Karpas-422 (cell line): ENCODE measurements at regions not wholly inside any gene's neighbourhood (a gene's known extent, or its start where the extent isn't known, plus 50 kb on each side); places are given as distances from the start of the nearest gene placed in this dataset.

Experiments
- DNase-seq: peaks from one replicate; pipeline ENCODE4 v3.0.0-alpha.2; 2015
- H2AFZ ChIP-seq: fragments of 200-600 bp; sonication (generic); 2 replicates; pipeline ENCODE4 v1.6.1; 2014; ENCODE audit warnings: antibody characterized with exemption, low read length, mixed read lengths
- H3K27ac ChIP-seq: fragments of 200-600 bp; sonication (generic); 2 replicates; pipeline ENCODE4 v1.5.1; 2014; ENCODE audit warnings: mild to moderate bottlenecking, low read length, moderate library complexity
- H3K27me3 ChIP-seq: fragments of 200-600 bp; sonication (generic); 2 replicates; pipeline ENCODE4 v1.6.1; 2014; ENCODE audit warnings: low read length, mixed read lengths
- H3K36me3 ChIP-seq: fragments of 200-600 bp; sonication (generic); 2 replicates; pipeline ENCODE4 v1.6.1; 2014; ENCODE audit warnings: low read length, mixed read lengths; ENCODE audit not compliant: insufficient read depth
- H3K4me1 ChIP-seq: fragments of 200-600 bp; sonication (generic); 2 replicates; pipeline ENCODE4 v1.6.1; 2014; ENCODE audit warnings: mild to moderate bottlenecking, low read length, mixed read lengths
- H3K4me2 ChIP-seq: fragments of 200-600 bp; sonication (generic); 2 replicates; pipeline ENCODE4 v1.6.1; 2014; ENCODE audit warnings: low read length, low read depth, mild to moderate bottlenecking; ENCODE audit not compliant: poor library complexity, severe bottlenecking
- H3K4me3 ChIP-seq: fragments of 200-600 bp; sonication (generic); 2 replicates; pipeline ENCODE4 v1.5.1; 2014; ENCODE audit warnings: mild to moderate bottlenecking, antibody characterized with exemption, low read length, mixed read lengths
- H3K79me2 ChIP-seq: fragments of 200-600 bp; sonication (generic); 2 replicates; pipeline ENCODE4 v1.6.1; 2014; ENCODE audit warnings: mild to moderate bottlenecking, low read length, mixed read lengths
- H3K9ac ChIP-seq: fragments of 200-600 bp; sonication (generic); 2 replicates; pipeline ENCODE4 v1.6.0; 2014; ENCODE audit warnings: low read length
- H3K9me2 ChIP-seq: fragments of 200-600 bp; sonication (generic), shearing (Covaris generic); replicated peaks from 2 replicates; pipeline ENCODE4 v1.6.0; 2014; ENCODE audit warnings: mild to moderate bottlenecking, low read length, moderate library complexity; ENCODE audit not compliant: insufficient read depth
- H3K9me3 ChIP-seq: fragments of 300-700, 200-600 bp; sonication (generic); 2 replicates; pipeline ENCODE4 v1.6.1; 2014; ENCODE audit warnings: low read length, mixed read lengths
- H4K20me1 ChIP-seq: fragments of 200-600 bp; sonication (generic); 2 replicates; pipeline ENCODE4 v1.6.1; 2014; ENCODE audit warnings: mild to moderate bottlenecking, antibody characterized with exemption, low read length, low read depth; ENCODE audit not compliant: insufficient read depth

DNA sequence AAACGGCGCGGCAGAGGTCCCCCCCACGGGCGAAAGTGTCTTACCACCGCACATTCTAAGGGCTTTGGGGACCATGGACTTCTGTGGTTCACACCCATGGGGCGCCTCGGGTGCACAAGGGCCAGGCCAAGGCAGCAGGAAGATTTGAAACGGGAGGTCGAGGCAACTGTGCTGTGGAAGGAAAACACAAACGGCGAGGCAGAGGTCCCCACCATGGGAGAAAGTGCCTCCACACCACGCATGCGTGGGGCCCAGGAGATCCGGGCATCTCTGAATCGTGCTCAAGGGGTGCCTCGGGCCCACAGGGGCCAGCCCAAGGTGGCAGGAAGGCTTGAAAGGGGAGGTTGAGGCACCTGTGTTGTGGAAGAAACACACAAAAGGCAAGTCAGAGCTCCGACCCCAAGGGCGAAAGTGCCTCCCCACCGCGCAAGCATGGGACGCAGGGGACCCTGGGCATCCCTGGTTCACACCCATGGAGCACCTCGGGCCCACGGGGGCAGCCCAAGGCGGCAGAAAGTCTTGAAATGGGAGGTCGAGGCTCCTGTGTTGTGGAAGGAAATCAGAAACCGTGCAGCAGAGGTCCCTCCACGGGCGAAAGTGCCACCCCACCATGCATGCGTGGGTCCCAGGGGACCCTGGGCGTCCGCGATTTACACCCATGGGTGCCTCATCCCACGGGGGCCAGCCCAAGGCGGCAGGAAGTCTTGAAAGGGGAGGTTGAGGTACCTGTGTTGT is 371.0 kb downstream of the ALG10 start:
- peaks cover 6% of the 10 kb centered on the region; the same call in 1 of the 2 replicates for H3K9me3 ChIP-seq

DNA sequence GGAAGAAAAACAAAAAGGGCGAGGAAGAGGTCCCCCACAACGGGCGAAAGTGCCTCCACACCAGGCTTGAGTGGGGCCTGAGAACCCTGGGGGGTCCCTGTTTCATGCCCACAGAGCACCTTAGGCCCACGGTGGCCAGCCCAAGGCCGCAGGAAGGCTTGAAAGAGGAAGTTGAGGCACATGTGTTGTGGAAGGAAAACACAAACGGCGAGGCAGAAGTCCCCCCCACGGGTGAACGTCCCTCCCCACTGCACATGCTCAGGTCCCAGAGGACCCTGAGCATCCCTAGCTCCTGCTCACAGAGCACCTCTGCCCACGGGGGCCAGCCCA is 371.5 kb downstream of the ALG10 start:
- Histone ChIP-seq H3K36me3 (no peaks in the 10 kb centered on the region), H3K27ac (no peak overlapping the region), H3K4me2 (no peak overlapping the region), H3K4me3 (no peak overlapping the region), H3K4me1 (no peaks in the 10 kb centered on the region), H3K9me3 (peaks cover 6% of the 10 kb centered on the region; the same call in 1 of the 2 replicates), H3K79me2 (no peaks in the 10 kb centered on the region), H4K20me1 (no peaks in the 10 kb centered on the region), H3K9me2 (no peaks in the 10 kb centered on the region), H3K9ac (no peak overlapping the region), H2AFZ (no peak overlapping the region), H3K27me3 (no peaks in the 10 kb centered on the region)
- no peak for DNase-seq

More for the DNA sequence above, 371.0 kb downstream of the ALG10 start:
- Histone ChIP-seq H3K27me3 (no peaks in the 10 kb centered on the region), H3K36me3 (no peaks in the 10 kb centered on the region), H3K27ac (no peak overlapping the region), H3K9me2 (no peaks in the 10 kb centered on the region), H3K9ac (no peak overlapping the region), H3K4me3 (no peak overlapping the region), H2AFZ (no peak overlapping the region), H3K4me2 (no peak overlapping the region), H3K4me1 (no peaks in the 10 kb centered on the region), H4K20me1 (no peaks in the 10 kb centered on the region), H3K79me2 (no peaks in the 10 kb centered on the region)
- DNase-seq: no peak

DNA sequence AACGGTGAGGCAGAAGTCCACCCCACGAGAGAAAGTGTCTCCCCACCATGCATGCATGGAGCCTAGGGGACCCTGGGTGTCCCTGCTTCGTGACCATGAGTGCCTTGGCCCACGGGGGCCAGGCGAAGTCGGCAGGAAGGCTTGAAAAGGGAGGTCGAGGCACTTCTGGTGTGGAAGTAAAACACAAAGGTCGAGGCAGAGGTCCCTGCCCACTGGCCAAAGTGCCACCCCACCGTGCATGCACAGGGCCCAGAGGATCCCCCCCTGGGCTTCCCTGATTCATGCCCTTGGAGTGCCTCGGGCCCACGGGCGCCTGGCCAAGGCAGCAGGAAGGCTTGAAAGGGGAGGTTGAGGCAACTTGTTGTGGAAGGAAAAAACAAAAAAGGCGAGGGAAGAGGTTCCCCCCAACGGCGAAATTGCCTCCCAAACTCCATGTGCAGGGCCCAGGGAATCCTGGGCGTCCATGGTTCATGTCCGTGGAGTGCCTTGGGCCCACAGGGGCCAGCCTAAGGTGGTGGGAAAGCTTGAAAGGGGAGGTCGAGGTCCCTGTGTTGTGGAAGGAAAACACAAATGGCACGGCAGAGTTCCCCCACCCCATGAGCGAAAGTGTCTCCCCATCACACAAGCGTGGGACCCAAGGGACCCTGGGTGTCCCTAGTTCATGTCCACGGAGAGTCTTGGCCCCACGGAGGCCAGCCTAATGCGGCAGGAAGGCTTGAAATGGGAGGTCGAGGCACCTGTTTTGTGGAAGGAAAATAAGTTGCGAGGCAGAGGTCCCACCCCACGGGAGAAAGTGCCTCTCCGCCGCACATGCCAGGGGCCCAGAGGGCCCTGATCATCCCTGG is 372.1 kb downstream of the ALG10 start:
- Histone ChIP-seq H3K9me3 (peaks cover 6% of the 10 kb centered on the region; the same call in 1 of the 2 replicates), H3K4me2 (no peak overlapping the region), H3K36me3 (no peaks in the 10 kb centered on the region), H2AFZ (no peak overlapping the region), H3K9ac (no peak overlapping the region), H3K9me2 (no peaks in the 10 kb centered on the region), H3K4me1 (no peaks in the 10 kb centered on the region), H3K27ac (no peak overlapping the region), H3K79me2 (no peaks in the 10 kb centered on the region), H4K20me1 (no peaks in the 10 kb centered on the region), H3K4me3 (no peak overlapping the region), H3K27me3 (no peaks in the 10 kb centered on the region)
- no peak for DNase-seq

DNA sequence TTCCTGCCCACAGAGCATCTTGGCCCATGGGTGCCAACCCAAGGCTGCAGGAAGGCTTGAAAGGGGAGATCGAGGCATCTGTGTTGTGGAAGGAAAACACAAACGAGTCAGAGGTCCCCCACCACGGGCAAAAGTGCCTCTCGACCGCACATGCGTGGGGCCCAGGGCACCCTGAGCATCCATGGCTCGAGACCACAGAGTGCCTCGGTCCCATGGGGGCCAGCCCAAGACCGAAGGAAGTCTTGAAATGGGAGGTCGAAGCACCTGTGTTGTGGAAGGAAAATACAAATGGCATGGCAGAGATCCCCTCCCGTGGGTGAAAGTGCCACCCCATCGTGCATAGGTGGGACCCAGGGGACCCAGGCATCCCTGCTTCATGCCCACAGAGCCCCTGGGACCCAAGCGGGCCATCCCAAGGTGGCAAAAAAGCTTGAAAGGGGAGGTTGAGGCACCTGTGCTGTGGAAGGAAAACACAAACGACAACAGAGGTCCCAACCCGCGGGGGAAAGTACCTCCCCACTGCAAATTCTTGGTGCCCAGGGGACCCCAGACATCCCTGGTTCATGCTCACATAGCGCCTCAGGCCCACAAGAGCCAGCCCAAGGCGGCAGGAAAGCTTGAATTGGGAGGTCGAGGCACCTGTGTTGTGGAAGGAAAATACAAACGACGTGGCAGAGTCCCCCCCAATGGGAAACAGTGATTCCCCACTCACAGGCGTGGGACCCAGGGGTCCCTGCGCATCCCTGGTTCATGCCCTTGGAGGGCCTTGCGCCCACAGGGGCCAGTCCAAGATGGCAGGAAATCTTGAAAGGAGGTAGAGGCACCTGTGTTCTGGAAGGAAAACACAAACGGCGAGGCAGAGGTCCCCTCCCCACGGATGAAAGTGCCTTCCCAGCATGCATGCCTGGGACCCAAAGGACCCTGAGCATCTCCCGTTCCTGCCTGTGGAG is 373.0 kb downstream of the ALG10 start:
- no peaks in the 10 kb centered on the region for H3K9me2 ChIP-seq
- H3K79me2 ChIP-seq: no peaks in the 10 kb centered on the region
- H3K36me3 ChIP-seq: no peaks in the 10 kb centered on the region
- H3K9me3 ChIP-seq: peaks cover 12% of the 10 kb centered on the region; the same call in 1 of the 2 replicates
- H3K27ac ChIP-seq: no peak overlapping the region
- no peak overlapping the region for H3K9ac ChIP-seq
- H2AFZ ChIP-seq: no peak overlapping the region
- H3K4me1 ChIP-seq: no peaks in the 10 kb centered on the region
- no peaks in the 10 kb centered on the region for H3K27me3 ChIP-seq
- H3K4me2 ChIP-seq: no peak overlapping the region
- no peak for DNase-seq
- H3K4me3 ChIP-seq: no peak overlapping the region
- no peaks in the 10 kb centered on the region for H4K20me1 ChIP-seq

DNA sequence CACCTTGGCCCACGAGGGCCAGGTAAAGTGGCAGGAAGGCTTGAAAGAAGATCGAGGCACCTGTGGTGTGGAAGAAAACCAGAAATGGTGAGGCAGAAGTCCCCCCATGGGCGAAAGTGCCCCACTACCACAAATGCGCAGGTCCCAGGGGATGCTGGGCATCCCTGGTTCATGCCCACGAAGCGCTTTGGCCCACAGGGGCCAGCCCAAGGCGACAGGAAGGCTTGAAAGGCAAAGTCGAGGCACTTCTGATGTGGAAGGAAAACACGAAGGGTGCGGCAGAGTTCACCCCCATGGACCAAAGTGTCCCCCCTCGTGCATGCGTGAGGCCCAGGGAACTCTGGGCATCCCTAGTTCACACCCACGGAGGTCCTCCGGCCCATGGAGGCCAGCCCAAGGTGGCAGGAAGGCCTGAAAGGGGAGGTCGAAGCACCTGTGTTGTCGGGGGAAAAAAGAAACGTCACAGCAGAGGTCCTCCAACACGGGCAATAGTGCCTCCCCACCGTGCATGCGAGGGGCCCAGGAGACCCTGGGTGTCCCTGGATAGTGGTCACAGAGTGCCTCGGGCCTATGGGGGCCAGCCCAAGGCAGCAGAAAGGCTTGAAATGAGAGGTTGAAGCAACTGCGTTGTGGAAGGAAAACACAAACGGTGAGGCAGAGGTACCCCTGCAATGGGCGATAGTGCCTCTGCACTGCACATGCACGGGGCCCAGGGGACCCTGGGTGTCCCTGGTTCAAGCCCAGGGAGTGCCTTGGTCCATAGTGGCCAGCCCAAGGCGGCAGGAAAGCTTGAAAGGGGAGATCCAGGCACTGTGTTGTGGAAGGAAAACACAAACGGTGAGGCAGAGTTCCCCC is 373.9 kb downstream of the ALG10 start:
- H2AFZ ChIP-seq: no peak overlapping the region
- H3K27ac ChIP-seq: no peak overlapping the region
- H3K27me3 ChIP-seq: no peaks in the 10 kb centered on the region
- no peak overlapping the region for H3K4me3 ChIP-seq
- peaks cover 16% of the 10 kb centered on the region; the same call in 1 of the 2 replicates for H3K9me3 ChIP-seq
- DNase-seq: no peak
- H4K20me1 ChIP-seq: no peaks in the 10 kb centered on the region
- H3K4me2 ChIP-seq: no peak overlapping the region
- no peaks in the 10 kb centered on the region for H3K9me2 ChIP-seq
- H3K4me1 ChIP-seq: no peaks in the 10 kb centered on the region
- no peaks in the 10 kb centered on the region for H3K36me3 ChIP-seq
- H3K9ac ChIP-seq: no peak overlapping the region
- H3K79me2 ChIP-seq: no peaks in the 10 kb centered on the region

DNA sequence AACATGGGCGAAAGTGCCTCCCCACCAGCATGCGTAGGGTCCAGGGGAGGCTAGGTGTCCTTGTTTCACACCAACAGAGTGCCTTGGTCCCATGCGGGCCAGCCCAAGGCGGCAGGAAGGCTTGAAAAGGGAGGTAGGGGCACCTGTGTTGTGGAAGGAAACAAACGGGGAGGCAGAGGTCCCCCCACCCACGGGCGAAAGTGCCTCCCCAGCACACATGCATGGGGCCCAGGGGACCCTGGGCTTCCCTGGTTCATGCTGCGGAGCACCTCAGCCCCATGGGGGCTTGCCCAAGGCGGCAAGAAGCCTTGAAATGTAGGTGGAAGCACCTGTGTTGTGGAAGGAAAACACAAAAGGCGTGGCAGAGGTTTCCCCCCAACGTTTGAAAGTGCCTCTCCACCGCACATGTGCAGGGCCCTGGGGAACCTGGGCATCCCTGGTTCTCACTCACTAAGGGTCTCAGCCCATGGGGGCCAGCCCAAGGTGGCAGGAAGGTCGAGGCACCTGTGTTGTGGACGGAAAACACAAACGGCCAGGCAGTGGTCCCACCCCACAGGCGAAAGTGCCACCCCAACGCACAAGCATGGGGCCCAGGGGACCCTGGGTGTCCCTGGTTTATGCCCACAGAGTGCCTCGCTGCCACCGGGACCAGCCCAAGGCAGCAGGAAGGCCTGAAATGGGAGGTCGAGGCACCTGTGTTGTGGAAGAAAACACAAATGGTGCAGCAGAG is 374.7 kb downstream of the ALG10 start:
- Histone ChIP-seq H3K36me3 (no peaks in the 10 kb centered on the region), H3K9me3 (peaks cover 14% of the 10 kb centered on the region; the same call in 1 of the 2 replicates), H3K4me2 (no peak overlapping the region), H3K79me2 (no peaks in the 10 kb centered on the region), H4K20me1 (no peaks in the 10 kb centered on the region), H3K9me2 (no peaks in the 10 kb centered on the region), H3K27ac (no peak overlapping the region), H3K4me3 (no peak overlapping the region), H3K4me1 (no peaks in the 10 kb centered on the region), H3K27me3 (no peaks in the 10 kb centered on the region), H2AFZ (no peak overlapping the region), H3K9ac (no peak overlapping the region)
- no peak for DNase-seq
